GM21825 (cell line): ENCODE measurements at regions not wholly inside any gene's neighbourhood (a gene's known extent, or its start where the extent isn't known, plus 50 kb on each side); places are given as distances from the start of the nearest gene placed in this dataset.
"Not testable (repeated sequence)": the region's sequence is repeated elsewhere in the genome, so short reads cannot be mapped to it uniquely, and the experiment has no call there.

Experiments
- ATAC-seq: cut with Tn5 transposase; IDR thresholded peaks from one replicate; pipeline ENCODE4 v1.9.1; 2021; ENCODE audit warnings: mild to moderate bottlenecking, moderate library complexity; ENCODE audit not compliant: unreplicated experiment

- ATAC-seq, result no peak
Measured at GRCh38 chr2:17460371-17461086, 57.7 kb downstream of the RAD51AP2 start.

- no peak for ATAC-seq
Measured at GRCh38 chr2:17455343-17455742, 62.9 kb downstream of the RAD51AP2 start.

GRCh38 chr2:17446191-17446590 lies 72.0 kb downstream of the RAD51AP2 start:
- ATAC-seq, result not testable (repeated sequence)

- no peak for ATAC-seq
Measured at GRCh38 chr2:17445744-17446143, 72.5 kb downstream of the RAD51AP2 start.

- ATAC-seq, result no peak
Measured at GRCh38 chr2:17442334-17442733, 75.9 kb downstream of the RAD51AP2 start.

GRCh38 chr2:17441790-17442189 lies 76.5 kb downstream of the RAD51AP2 start:
- no peak for ATAC-seq

GRCh38 chr2:17441055-17441771 lies 77.0 kb downstream of the RAD51AP2 start:
- no peak for ATAC-seq

- ATAC-seq, result no peak
Measured at GRCh38 chr2:17430326-17430725, 87.9 kb downstream of the RAD51AP2 start.

- no peak for ATAC-seq
Measured at GRCh38 chr2:17429130-17429529, 89.1 kb downstream of the RAD51AP2 start.

- ATAC-seq, result no peak
Measured at GRCh38 chr2:17427401-17427800, 90.8 kb downstream of the RAD51AP2 start.

GRCh38 chr2:17426743-17427142 lies 91.5 kb downstream of the RAD51AP2 start:
- ATAC-seq, result no peak

- ATAC-seq, result no peak
Measured at GRCh38 chr2:17422061-17422460, 96.2 kb downstream of the RAD51AP2 start.

- no peak for ATAC-seq
Measured at GRCh38 chr2:17416884-17417391, 101.3 kb downstream of the RAD51AP2 start.

GRCh38 chr2:17413036-17413435 lies 105.2 kb downstream of the RAD51AP2 start:
- ATAC-seq, result no peak

- no peak for ATAC-seq
Measured at GRCh38 chr2:17401096-17401495, 117.1 kb downstream of the RAD51AP2 start.

GRCh38 chr2:17398770-17399169 lies 119.5 kb downstream of the RAD51AP2 start:
- ATAC-seq, result no peak

GRCh38 chr2:17388798-17389197 lies 129.4 kb downstream of the RAD51AP2 start:
- no peak for ATAC-seq

GRCh38 chr2:17387591-17387990 lies 130.6 kb downstream of the RAD51AP2 start:
- no peak for ATAC-seq

- ATAC-seq, result no peak
Measured at GRCh38 chr2:17386771-17387170, 131.5 kb downstream of the RAD51AP2 start.

GRCh38 chr2:17380003-17380402 lies 138.2 kb downstream of the RAD51AP2 start:
- ATAC-seq, result no peak

GRCh38 chr2:17375262-17375661 lies 143.0 kb downstream of the RAD51AP2 start:
- no peak for ATAC-seq

GRCh38 chr2:17373741-17374140 lies 144.5 kb downstream of the RAD51AP2 start:
- no peak for ATAC-seq
